HCT116 (cell line): ENCODE measurements at regions not wholly inside any gene's neighbourhood (a gene's known extent, or its start where the extent isn't known, plus 50 kb on each side); places are given as distances from the start of the nearest gene placed in this dataset.

Experiments used
- ATAC-seq: fragments of 200-7000 bp; cut with Tn5 transposase; 2 replicates; pipeline ENCODE4 v1.9.1; 2020; ENCODE audit warnings: mild to moderate bottlenecking, moderate library complexity
- BruUV-seq: library from RNA; stranded (reverse); fragments of 400-500 nt; replicated peaks from 2 replicates; lab custom pipeline; 2021; lab: Mats Ljungman, UMichigan
- CTCF ChIA-PET: fragments of 300-600 bp; sonication (Branson Sonifier 250); formaldehyde crosslinking; loops from one replicate; lab custom pipeline; 2021; ENCODE audit warnings: antibody characterized with exemption; lab: Charles Lee
- POLR2A ChIA-PET: fragments of 300-600, 350-600 bp; sonication (Branson Sonifier 250); formaldehyde crosslinking; loops from one replicate; lab custom pipeline; 2021; ENCODE audit warnings: antibody characterized with exemption; lab: Charles Lee
- RAD21 ChIA-PET, 2 experiments: fragments of 300-600 bp; sonication (Branson Sonifier 250); formaldehyde crosslinking; loops; one replicate each; lab custom pipeline; 2023; ENCODE audit warnings: low total read pairs in 2 of 2; ENCODE audit not compliant: uncharacterized antibody in 2 of 2, unreplicated experiment in 2 of 2, low non-redundant PET in 1 of 2; lab: Charles Lee
- DNase-seq: peaks from one replicate; pipeline ENCODE4 v3.0.0-alpha.2; 2010; ENCODE audit warnings: low read depth, low spot score
- H2AFZ ChIP-seq: fragments of 200-600 bp; shearing (Covaris generic), sonication (generic); 2 replicates; pipeline ENCODE4 v1.6.1; 2017; ENCODE audit warnings: low read depth, mixed run types, mixed read lengths, antibody characterized with exemption, low read length; ENCODE audit not compliant: poor library complexity, severe bottlenecking
- H3K27ac ChIP-seq: 2 replicates; pipeline ENCODE4 v1.5.1; 2012; ENCODE audit warnings: low read depth, low read length
- H3K27me3 ChIP-seq: fragments of 200-600 bp; sonication (generic); 2 replicates; pipeline ENCODE4 v1.6.1; 2016; ENCODE audit warnings: mixed run types, low read length, mixed read lengths; ENCODE audit not compliant: insufficient read depth
- H3K36me3 ChIP-seq, 2 experiments: fragments of 200-500 bp in 1 of 2; fragments of 200-600 bp in 1 of 2; sonication (Bioruptor generic) in 1 of 2; sonication (generic) in 1 of 2; 2 replicates each; pipeline versions ENCODE4 v1.5.1 to v1.6.1; 2014 to 2016; ENCODE audit warnings: low read length in 2 of 2, inconsistent platforms in 1 of 2, mixed read lengths in 1 of 2, mixed run types in 1 of 2; ENCODE audit not compliant: insufficient read depth in 2 of 2, control insufficient read depth in 1 of 2
- H3K4me1 ChIP-seq, 2 experiments: fragments of 200-600 bp in 1 of 2; sonication (generic) in 1 of 2; 2 replicates each; pipeline versions ENCODE4 v1.5.1 to v1.6.1; 2012 to 2017; ENCODE audit warnings: low read length in 2 of 2, inconsistent platforms in 1 of 2, mild to moderate bottlenecking in 1 of 2, mixed read lengths in 1 of 2, mixed run types in 1 of 2, moderate library complexity in 1 of 2; ENCODE audit not compliant: insufficient read depth in 2 of 2, control insufficient read depth in 1 of 2
- H3K4me2 ChIP-seq: fragments of 200-600 bp; sonication (generic); 2 replicates; pipeline ENCODE4 v1.6.1; 2017; ENCODE audit warnings: mixed run types, low read length, mixed read lengths
- H3K4me3 ChIP-seq, 2 experiments: fragments of 200-600 bp in 1 of 2; sonication (generic) in 1 of 2; replicated peaks in 1 of 2; 2 replicates each; pipeline ENCODE4 v1.5.1; 2011 to 2016; ENCODE audit warnings: low read length in 2 of 2, control low read depth in 1 of 2, low read depth in 1 of 2, mild to moderate bottlenecking in 1 of 2, mixed read lengths in 1 of 2, mixed run types in 1 of 2
- H3K79me2 ChIP-seq: fragments of 200-600 bp; sonication (generic); 2 replicates; pipeline ENCODE4 v1.6.1; 2017; ENCODE audit warnings: mild to moderate bottlenecking, mixed run types, low read length, moderate library complexity, mixed read lengths; ENCODE audit not compliant: insufficient read depth
- H3K9ac ChIP-seq: fragments of 200-600 bp; sonication (generic); 2 replicates; pipeline ENCODE4 v1.6.1; 2016; ENCODE audit warnings: low read length, mixed read lengths
- H3K9me2 ChIP-seq: fragments of 200-600 bp; sonication (generic), shearing (Covaris generic); 2 replicates; pipeline ENCODE4 v1.6.1; 2017; ENCODE audit warnings: mixed run types, mild to moderate bottlenecking, moderate library complexity; ENCODE audit not compliant: insufficient read depth
- H3K9me3 ChIP-seq, 2 experiments: fragments of 200-500 bp in 1 of 2; fragments of 200-600 bp in 1 of 2; sonication (Bioruptor generic) in 1 of 2; sonication (generic) in 1 of 2; 2 replicates each; pipeline ENCODE4 v1.6.1; 2014 to 2017; ENCODE audit warnings: low read length in 2 of 2, mixed read lengths in 2 of 2, inconsistent platforms in 1 of 2, low read depth in 1 of 2, mild to moderate bottlenecking in 1 of 2, mixed run types in 1 of 2, moderate library complexity in 1 of 2; ENCODE audit not compliant: control insufficient read depth in 1 of 2, insufficient read depth in 1 of 2
- H4K20me1 ChIP-seq: fragments of 200-600 bp; sonication (generic), shearing (Covaris generic); 2 replicates; pipeline ENCODE4 v1.6.1; 2017; ENCODE audit warnings: mixed run types, mild to moderate bottlenecking, moderate library complexity; ENCODE audit not compliant: insufficient read depth
- CBX3 ChIP-seq: IDR thresholded peaks from 2 replicates; pipeline ENCODE4 v1.6.1; 2012; ENCODE audit warnings: low read depth
- CEBPB ChIP-seq: IDR thresholded peaks from 2 replicates; pipeline ENCODE4 v1.6.1; 2012; ENCODE audit warnings: low read depth
- ELF1 ChIP-seq: IDR thresholded peaks from 2 replicates; pipeline ENCODE4 v1.6.1; 2012; ENCODE audit warnings: low read depth, borderline replicate concordance
- FOSL1 ChIP-seq: IDR thresholded peaks from 2 replicates; pipeline ENCODE4 v1.6.1; 2012; ENCODE audit warnings: low read depth
- POLR2AphosphoS5 ChIP-seq: IDR thresholded peaks from 2 replicates; pipeline ENCODE4 v1.6.1; 2011; ENCODE audit warnings: mild to moderate bottlenecking, low read depth, low read length, moderate library complexity
- RAD21 ChIP-seq: IDR thresholded peaks from 2 replicates; pipeline ENCODE4 v1.6.1; 2012; ENCODE audit warnings: low read depth, mild to moderate bottlenecking
- SRF ChIP-seq: IDR thresholded peaks from 2 replicates; pipeline ENCODE4 v1.6.1; 2012; ENCODE audit warnings: low read depth
- YY1 ChIP-seq: IDR thresholded peaks from 2 replicates; pipeline ENCODE4 v1.6.1; 2011; ENCODE audit warnings: low read length, low read depth, moderate library complexity, mild to moderate bottlenecking; ENCODE audit not compliant: insufficient replicate concordance; ENCODE audit errors: extremely low read depth
- ZNF274 ChIP-seq: fragments of 200-500 bp; sonication (Bioruptor generic); IDR thresholded peaks from 2 replicates; pipeline ENCODE4 v1.6.1; 2014; ENCODE audit warnings: mild to moderate bottlenecking, low read depth, low read length, inconsistent platforms
- intact Hi-C: fragments of 100-400 bp; cut with micrococcal nuclease; formaldehyde crosslinking; loops from 2 replicates; pipeline ENCODE4 v1.10.0; 2022
- TF ChIP-seq, protein P1 (sequence below): IDR thresholded peaks from 2 replicates; pipeline ENCODE4 v1.6.1; 2011; ENCODE audit warnings: mild to moderate bottlenecking, low read length, moderate library complexity; ENCODE audit not compliant: insufficient replicate concordance; ENCODE audit errors: extremely low read depth
- TF ChIP-seq, protein P2 (sequence below): IDR thresholded peaks from 2 replicates; pipeline ENCODE4 v1.6.1; 2012
- TF ChIP-seq, protein P3 (sequence below), 3 experiments: fragments of 200-600 bp in 1 of 3; sonication (generic) in 1 of 3; IDR thresholded peaks in 2 of 3; conservative IDR thresholded peaks in 1 of 3; 2 replicates each; pipeline ENCODE4 v1.5.1; 2012 to 2017; ENCODE audit warnings: low read depth in 2 of 3, low read length in 2 of 3, antibody characterized with exemption in 1 of 3, borderline replicate concordance in 1 of 3, control low read depth in 1 of 3, mild to moderate bottlenecking in 1 of 3, mixed read lengths in 1 of 3, mixed run types in 1 of 3, moderate library complexity in 1 of 3; ENCODE audit not compliant: insufficient read depth in 1 of 3

DNA sequence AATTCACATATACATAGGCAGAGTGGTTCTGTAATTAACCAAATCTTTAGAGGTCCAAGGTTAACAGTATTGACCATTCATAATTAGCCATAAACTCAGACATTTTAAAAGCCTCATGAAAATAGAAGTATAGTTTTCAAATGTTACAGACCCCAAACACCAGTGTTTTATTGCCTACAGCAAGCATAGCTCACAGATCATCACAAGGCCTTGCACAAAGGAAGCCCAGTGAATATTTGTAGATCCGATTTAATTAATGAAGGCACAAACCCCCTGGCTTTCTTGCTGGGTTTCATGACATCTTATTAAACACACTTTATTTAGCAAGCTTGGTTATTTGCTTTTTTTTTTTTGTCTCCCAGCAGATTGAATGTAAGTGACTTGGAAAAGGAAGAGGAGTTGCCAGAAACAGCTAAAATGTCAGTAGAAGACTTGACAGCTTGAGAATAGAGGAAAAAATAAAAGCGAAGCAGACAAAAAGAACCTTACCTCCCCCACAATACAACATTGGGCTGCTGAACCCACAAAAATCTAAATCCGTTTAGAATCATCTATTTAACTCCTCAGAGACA, 283.9 kb upstream of the TNC start:
- no peak overlapping the region for H3K4me3 ChIP-seq
- ATAC-seq (no peak), DNase-seq (no peak)
- no TSS peak for BruUV-seq
- no peaks in the 10 kb centered on the region for H3K27me3 ChIP-seq
- no peaks in the 10 kb centered on the region for H3K9me2 ChIP-seq
- RAD21 ChIA-PET, result no interaction called here
- no peaks in the 10 kb centered on the region for H3K9me3 ChIP-seq
- no peak overlapping the region for H3K4me2 ChIP-seq
- no peak overlapping the region for H3K27ac ChIP-seq
- intact Hi-C loops, result no loop called here
- CTCF ChIA-PET, result no interaction called here
- no peaks in the 10 kb centered on the region for H3K36me3 ChIP-seq
- no peak overlapping the region for H3K9ac ChIP-seq
- no peaks in the 10 kb centered on the region for H3K79me2 ChIP-seq
- no peak overlapping the region for H2AFZ ChIP-seq
- TF ChIP-seq RAD21 (no peak), ELF1 (no peak)
- TF ChIP-seq, all 23 proteins: peak for 0
- H4K20me1 ChIP-seq, result no peaks in the 10 kb centered on the region
- POLR2A ChIA-PET, result no interaction called here
- no peaks in the 10 kb centered on the region for H3K4me1 ChIP-seq

DNA sequence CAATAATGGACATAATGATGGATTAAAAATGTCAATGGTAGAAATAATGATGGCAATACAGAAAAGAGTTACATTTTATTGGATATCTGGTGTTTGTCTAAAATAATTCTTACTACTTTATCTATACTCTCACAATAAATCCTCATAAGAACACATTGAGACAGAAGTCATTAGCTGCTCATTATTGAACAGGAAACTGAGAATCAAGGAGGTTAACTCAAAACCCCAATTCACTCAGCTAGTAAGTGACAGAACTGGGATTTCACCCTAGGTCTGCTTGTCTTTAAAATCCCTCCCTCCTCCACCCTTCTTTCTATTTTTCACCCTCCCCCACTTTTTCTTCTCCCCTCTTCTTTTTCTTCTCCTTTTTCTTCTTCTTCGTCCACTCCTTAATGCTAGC, 285.8 kb upstream of the TNC start:
- POLR2A ChIA-PET, result no interaction called here
- no peak overlapping the region for H2AFZ ChIP-seq
- no peak overlapping the region for H3K4me2 ChIP-seq
- BruUV-seq, result no TSS peak
- H4K20me1 ChIP-seq, result no peaks in the 10 kb centered on the region
- no peak overlapping the region for H3K4me3 ChIP-seq
- CTCF ChIA-PET, result no interaction called here
- no peak overlapping the region for H3K27ac ChIP-seq
- DNase-seq, result no peak
- H3K27me3 ChIP-seq, result peaks cover 7% of the 10 kb centered on the region; the same call in 1 of the 2 replicates
- TF ChIP-seq, protein P1, sequence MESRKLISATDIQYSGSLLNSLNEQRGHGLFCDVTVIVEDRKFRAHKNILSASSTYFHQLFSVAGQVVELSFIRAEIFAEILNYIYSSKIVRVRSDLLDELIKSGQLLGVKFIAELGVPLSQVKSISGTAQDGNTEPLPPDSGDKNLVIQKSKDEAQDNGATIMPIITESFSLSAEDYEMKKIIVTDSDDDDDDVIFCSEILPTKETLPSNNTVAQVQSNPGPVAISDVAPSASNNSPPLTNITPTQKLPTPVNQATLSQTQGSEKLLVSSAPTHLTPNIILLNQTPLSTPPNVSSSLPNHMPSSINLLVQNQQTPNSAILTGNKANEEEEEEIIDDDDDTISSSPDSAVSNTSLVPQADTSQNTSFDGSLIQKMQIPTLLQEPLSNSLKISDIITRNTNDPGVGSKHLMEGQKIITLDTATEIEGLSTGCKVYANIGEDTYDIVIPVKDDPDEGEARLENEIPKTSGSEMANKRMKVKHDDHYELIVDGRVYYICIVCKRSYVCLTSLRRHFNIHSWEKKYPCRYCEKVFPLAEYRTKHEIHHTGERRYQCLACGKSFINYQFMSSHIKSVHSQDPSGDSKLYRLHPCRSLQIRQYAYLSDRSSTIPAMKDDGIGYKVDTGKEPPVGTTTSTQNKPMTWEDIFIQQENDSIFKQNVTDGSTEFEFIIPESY, result no peak
- TF ChIP-seq ZNF274 (no peak), YY1 (no peak), POLR2AphosphoS5 (no peak), SRF (no peak), CBX3 (no peak), CEBPB (no peak), FOSL1 (no peak)
- TF ChIP-seq, protein P2, sequence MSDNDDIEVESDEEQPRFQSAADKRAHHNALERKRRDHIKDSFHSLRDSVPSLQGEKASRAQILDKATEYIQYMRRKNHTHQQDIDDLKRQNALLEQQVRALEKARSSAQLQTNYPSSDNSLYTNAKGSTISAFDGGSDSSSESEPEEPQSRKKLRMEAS, result no peak
- TF ChIP-seq, protein P3, sequence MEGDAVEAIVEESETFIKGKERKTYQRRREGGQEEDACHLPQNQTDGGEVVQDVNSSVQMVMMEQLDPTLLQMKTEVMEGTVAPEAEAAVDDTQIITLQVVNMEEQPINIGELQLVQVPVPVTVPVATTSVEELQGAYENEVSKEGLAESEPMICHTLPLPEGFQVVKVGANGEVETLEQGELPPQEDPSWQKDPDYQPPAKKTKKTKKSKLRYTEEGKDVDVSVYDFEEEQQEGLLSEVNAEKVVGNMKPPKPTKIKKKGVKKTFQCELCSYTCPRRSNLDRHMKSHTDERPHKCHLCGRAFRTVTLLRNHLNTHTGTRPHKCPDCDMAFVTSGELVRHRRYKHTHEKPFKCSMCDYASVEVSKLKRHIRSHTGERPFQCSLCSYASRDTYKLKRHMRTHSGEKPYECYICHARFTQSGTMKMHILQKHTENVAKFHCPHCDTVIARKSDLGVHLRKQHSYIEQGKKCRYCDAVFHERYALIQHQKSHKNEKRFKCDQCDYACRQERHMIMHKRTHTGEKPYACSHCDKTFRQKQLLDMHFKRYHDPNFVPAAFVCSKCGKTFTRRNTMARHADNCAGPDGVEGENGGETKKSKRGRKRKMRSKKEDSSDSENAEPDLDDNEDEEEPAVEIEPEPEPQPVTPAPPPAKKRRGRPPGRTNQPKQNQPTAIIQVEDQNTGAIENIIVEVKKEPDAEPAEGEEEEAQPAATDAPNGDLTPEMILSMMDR (IDR thresholded peaks at IDR 0.05 in 2 of 3, conservative IDR thresholded peaks at IDR 0.05 in 1 of 3; ENCODE audit: borderline replicate concordance in 1 of 3, insufficient read depth in 1 of 3, low read depth in 2 of 3, low read length in 2 of 3), result no peak
- RAD21 ChIA-PET, result no interaction called here
- no peaks in the 10 kb centered on the region; the same call in 1 of the 2 replicates for H3K9me2 ChIP-seq
- H3K9me3 ChIP-seq, result no peaks in the 10 kb centered on the region
- H3K36me3 ChIP-seq, result no peaks in the 10 kb centered on the region
- no peak overlapping the region for H3K9ac ChIP-seq
- no peak for ATAC-seq
- no peaks in the 10 kb centered on the region for H3K4me1 ChIP-seq
- intact Hi-C loops, result no loop called here
- no peaks in the 10 kb centered on the region for H3K79me2 ChIP-seq
